Astrocyte (in vitro differentiated cells and primary cell): ENCODE measurements at regions not wholly inside any gene's neighbourhood (a gene's known extent, or its start where the extent isn't known, plus 50 kb on each side); places are given as distances from the start of the nearest gene placed in this dataset.

Source experiments
- EZH2 ChIP-seq: IDR thresholded peaks from 2 replicates; pipeline ENCODE4 v1.6.1; 2012; ENCODE audit warnings: mild to moderate bottlenecking, low read length, inconsistent platforms; ENCODE audit not compliant: insufficient read depth
- TF ChIP-seq, protein P1 (sequence below): IDR thresholded peaks from 2 replicates; pipeline ENCODE4 v1.5.1; 2011; ENCODE audit warnings: low read depth, mild to moderate bottlenecking, inconsistent platforms, low read length, moderate library complexity; ENCODE audit not compliant: insufficient read depth

DNA sequence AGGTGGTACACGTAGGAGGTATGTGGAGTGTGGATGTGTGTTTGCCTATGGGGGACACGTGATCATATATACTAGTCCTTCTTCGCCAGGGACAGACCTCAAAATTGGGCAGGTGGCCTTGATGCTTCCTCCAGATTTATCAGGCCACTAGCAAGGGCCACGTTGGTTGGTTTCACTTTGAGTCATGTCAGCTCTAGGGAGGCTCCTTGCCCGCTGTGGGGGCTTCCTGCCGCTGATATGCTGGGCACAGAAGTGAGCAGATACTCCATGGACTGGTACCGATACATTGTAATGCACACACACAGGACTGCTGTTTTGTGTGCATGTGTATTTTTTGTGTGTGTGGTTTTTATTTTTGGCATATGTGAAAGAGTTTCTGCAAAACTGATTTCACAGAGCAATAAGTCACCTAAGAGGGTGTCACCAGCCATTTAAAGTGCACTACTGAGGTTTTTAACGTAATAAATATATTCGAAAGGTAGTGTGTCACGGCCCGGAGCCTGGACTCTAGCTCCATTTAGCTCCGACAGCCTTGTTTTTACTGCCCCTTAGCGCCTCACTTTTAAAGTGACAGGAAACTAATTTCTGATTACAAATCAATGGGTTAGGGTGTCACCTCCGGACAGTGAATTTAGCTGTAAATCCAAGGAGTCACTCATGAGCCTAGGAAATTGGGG is 605.5 kb upstream of the SALL1 start:
- TF ChIP-seq, protein P1, sequence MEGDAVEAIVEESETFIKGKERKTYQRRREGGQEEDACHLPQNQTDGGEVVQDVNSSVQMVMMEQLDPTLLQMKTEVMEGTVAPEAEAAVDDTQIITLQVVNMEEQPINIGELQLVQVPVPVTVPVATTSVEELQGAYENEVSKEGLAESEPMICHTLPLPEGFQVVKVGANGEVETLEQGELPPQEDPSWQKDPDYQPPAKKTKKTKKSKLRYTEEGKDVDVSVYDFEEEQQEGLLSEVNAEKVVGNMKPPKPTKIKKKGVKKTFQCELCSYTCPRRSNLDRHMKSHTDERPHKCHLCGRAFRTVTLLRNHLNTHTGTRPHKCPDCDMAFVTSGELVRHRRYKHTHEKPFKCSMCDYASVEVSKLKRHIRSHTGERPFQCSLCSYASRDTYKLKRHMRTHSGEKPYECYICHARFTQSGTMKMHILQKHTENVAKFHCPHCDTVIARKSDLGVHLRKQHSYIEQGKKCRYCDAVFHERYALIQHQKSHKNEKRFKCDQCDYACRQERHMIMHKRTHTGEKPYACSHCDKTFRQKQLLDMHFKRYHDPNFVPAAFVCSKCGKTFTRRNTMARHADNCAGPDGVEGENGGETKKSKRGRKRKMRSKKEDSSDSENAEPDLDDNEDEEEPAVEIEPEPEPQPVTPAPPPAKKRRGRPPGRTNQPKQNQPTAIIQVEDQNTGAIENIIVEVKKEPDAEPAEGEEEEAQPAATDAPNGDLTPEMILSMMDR, result no peak
- no peak for TF ChIP-seq EZH2
